Renal cortical epithelial cell (primary cell): ENCODE measurements at regions not wholly inside any gene's neighbourhood (a gene's known extent, or its start where the extent isn't known, plus 50 kb on each side); places are given as distances from the start of the nearest gene placed in this dataset.

ENCODE experiments used
- DNase-seq: peaks from one replicate; pipeline ENCODE4 v3.0.0-alpha.2; 2011; ENCODE audit warnings: low read depth

GRCh38 chrX:5536261-5536660 is 692.4 kb downstream of the NLGN4X start:
- DNase-seq: no peak

DNA sequence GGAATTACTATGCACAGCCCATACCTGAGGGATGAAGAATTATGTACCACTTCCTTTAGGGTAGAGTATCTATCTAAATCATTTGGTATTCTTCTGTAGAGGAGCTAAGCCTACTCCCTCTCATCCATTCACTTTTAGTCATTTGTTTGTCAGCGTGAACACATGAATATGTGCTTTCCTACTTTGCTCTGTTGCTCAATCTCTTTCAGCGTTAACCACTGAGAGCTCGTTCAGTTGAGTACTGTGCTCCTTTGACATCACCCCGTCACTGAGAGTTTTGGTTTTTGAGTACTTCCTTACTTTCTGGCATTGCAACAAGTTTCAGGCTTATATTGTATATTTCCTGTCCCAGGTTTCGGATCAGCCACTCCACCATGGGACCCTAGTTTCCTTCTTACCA is 700.6 kb downstream of the NLGN4X start:
- DNase-seq: no peak

GRCh38 chrX:5526191-5526590 is 702.5 kb downstream of the NLGN4X start:
- no peak for DNase-seq

- DNase-seq: no peak
Measured at GRCh38 chrX:5490786-5491563, 737.7 kb downstream of the NLGN4X start.

GRCh38 chrX:5474282-5474681 is 754.4 kb downstream of the NLGN4X start:
- DNase-seq: no peak

DNA sequence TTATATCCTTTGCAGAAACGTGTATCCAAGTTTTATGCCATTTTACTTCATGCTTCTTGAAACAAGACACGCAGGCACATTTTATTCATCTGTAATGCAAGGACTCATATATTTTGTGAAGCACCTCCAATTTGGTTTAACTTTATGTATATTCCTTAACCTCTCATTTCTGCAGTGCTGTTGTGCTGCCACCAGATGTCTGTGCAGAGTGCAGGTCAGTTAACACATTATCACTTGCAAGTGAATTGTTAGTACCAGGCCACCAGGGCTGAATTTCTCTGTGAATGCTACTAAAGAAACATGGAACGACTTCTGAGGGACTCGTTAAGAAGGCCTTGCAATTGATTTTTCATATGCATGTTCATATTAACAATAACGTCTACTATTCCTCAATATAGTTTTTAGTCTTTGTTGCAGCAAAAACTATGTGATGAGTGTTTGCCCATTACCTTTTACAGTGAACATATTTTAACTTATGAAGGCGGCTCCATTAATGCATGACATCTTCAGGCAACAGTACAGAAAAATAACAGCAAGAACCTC is 770.3 kb downstream of the NLGN4X start:
- DNase-seq: no peak

DNA sequence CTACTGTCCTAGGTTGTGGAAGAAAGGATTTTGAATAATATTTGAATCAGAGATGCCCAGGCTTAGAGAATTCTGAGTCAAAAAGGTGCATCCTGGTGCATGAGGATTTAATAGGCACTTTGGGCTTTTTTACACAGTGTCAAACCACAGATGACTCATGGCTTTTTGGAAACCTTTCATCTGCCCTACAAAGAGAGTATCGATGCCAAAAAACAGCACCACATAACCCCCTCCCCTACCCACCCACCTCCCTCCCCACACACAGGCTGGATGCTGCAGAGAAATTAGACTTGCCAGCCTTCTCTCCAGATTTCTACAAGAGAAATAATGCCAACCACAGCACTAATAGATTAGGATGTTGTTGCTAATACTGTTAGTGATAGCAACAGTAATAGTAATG is 779.3 kb downstream of the NLGN4X start:
- DNase-seq: no peak

DNA sequence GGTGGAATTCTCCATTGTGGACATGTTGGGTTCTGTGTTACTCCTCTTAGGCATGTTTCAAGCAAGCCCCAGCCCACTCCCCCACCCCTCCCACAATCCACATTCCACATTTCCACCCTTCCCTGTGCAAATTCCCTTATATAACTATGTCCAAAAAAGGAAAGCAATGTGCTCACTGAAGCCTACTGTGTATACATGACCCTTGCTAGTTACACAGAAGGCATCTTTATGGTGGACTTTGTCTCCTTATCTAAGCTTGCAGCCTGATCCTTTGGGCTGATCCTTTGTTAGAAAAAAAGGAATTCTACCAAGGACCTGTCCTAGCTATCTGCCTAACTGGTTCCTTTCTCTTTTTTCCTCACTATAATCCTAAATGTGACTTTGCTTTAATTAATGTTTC is 796.8 kb downstream of the NLGN4X start:
- no peak for DNase-seq

DNA sequence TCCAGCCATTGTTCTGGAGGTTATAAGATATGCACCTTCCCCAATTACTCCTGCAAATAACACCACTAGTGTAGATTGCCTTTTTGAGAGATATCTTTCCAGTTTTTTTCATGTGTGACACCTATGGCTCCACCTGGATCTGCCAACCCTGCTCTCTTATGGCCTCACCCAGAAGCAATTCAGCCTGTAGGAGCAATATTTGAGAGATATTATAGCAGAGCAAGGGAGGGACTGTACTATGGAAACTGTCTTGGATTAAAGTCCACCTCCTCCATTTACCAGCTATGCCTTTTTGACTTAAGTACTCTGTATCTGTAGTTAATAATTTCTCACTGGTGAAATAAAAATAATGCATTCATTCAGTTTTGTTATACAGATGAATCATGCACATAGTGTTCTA is 803.5 kb downstream of the NLGN4X start:
- no peak for DNase-seq

GRCh38 chrX:5417381-5417780 is 811.3 kb downstream of the NLGN4X start:
- no peak for DNase-seq

GRCh38 chrX:5415738-5416137 is 812.9 kb downstream of the NLGN4X start:
- DNase-seq: no peak

DNA sequence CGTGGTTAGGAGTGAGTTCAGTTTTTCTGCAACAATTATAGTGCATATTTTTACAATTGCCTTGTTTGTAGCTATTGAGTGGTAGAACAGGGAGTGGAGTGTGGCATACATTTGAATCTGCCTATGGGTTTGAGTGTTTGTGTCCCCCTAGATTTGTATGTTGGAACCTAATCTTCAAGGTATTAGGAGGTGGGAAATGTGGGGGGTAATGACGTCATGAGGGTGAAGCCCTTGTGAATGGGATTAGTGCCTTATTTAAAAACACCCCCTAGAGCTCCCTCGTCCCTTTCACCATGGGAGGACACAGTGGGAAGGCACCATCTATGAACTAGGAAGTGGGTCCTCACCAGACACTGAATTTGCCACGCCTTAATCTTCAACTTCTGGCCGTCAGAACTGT is 819.6 kb downstream of the NLGN4X start:
- no peak for DNase-seq

DNA sequence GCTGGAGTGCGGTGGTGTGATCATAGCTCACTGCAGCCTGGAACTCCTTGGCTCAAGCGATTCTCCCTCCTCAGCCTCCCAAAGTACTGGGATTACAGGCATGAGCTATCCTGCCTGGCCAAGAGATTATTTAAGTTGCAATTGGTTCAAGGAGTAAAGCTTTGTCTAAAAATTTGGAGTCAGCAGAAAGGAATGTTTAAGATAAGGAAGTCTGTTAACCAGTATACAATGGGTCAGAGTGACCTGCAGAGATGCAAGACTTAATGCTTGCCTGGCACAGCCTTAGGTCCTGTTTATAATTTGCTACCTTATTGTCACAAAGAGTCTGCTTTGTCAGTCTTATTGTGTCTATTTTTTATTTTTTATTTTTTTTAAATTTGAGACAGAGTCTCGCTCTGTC is 826.2 kb downstream of the NLGN4X start:
- no peak for DNase-seq

- no peak for DNase-seq
Measured at GRCh38 chrX:5399403-5399802, 829.3 kb downstream of the NLGN4X start.

GRCh38 chrX:5397409-5397808 is 831.3 kb downstream of the NLGN4X start:
- no peak for DNase-seq

DNA sequence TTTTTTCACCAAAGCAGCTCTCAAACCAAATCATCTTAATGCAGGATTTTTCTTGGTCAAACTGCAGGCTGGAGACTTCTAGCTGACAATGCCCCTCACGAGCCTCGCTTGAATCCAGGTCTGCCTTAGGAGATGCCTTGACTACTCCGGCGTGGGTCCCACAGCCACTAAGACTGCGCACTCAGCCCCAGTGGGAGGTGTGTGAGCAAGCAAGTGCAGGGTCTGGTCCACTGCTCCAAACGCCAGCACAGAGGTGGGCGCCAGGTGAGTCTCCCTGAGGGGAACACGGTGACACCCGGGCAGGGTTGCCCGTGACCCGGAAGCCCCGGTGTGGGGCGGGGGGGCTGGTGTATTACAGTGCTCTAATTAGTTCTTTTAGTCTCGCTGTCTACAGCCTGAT is 838.3 kb downstream of the NLGN4X start:
- DNase-seq: no peak

- no peak for DNase-seq
Measured at GRCh38 chrX:5388087-5388486, 840.6 kb downstream of the NLGN4X start.

DNA sequence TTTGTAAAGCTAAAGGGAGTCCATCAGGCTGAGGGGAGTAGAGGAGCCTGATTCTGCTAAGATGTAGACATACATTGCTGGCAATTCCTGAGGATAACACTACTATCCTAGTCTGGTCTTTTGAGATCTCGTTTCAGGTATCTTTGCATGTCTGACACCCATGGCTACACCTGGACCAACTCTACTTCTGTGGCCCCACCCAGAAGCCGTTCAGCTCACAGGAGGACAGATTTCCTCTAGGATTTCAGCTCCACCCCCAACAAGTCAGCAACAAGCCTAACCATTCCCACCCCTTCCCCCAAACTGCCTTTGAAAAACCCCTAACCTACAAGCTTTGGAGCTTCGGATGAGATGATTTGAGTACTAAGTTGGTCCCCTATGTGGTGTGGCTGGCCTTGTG is 848.2 kb downstream of the NLGN4X start:
- DNase-seq: no peak

DNA sequence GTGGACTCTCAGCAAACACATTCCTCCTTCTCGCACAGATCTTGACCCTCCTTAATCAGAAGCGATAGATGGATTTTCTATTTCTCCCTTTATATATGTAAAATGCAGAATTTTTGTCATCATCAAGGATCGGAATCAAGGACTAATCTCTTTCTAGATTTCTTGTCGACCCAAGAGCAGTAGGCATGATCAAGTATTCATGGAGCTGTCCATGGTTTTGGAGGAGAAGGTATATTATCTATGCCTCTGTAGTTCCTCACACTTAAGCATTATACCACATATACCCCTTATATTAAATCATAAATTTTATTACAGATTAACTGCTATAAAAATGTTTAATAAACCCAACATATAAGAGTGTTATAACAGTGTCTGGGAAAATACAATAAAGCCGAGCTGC is 886.8 kb downstream of the NLGN4X start:
- DNase-seq: no peak

- no peak for DNase-seq
Measured at GRCh38 chrX:5337160-5337559, 891.5 kb downstream of the NLGN4X start.

DNA sequence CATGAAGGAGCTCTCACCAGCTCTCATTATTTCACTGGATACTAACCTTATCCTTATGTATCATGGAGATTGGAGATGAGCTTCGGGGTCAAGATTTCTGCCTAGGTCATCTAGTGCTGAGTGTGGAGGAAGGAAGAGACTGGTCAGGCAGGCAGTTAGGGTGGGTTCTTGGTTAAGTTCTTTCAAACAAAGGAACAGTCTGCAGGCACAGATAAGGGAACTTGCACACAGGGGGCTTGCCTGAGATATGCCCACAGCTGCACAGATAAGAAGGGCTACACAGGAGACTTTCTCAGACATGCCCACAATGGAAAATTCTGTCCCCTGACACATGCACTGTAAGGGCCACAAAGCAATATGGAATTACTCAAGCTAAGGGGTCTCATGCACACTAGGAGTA is 904.1 kb downstream of the NLGN4X start:
- no peak for DNase-seq

DNA sequence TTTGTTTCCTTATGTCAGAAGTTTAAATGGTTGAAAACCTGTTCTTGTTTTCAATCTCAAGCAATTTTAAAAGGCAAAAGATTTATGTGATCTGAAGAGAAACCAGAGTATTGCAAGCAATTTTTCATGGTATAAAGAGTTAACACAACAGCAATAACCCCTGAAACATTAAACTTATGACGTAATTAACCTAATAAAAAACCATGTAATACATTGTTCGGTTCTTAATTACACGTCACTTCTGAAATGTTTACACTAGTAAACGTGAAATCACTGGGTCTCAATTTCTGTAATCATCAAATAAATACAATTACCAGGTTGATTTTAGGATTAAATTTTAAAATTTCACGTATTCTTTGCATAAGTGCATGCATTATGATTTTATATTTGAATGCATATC is 914.5 kb downstream of the NLGN4X start:
- no peak for DNase-seq

GRCh38 chrX:5307416-5307815 is 921.3 kb downstream of the NLGN4X start:
- DNase-seq: no peak

GRCh38 chrX:5306654-5307121 is 922.0 kb downstream of the NLGN4X start:
- DNase-seq: no peak
